ENCODE measurements at regions not wholly inside any gene's neighbourhood (a gene's known extent, or its start where the extent isn't known, plus 50 kb on each side); places are given as distances from the start of the nearest gene placed in this dataset.
"Not testable (repeated sequence)": the region's sequence is repeated elsewhere in the genome, so short reads cannot be mapped to it uniquely, and the experiment has no call there.

- DNase-seq (ENCODE audit: low read depth, low spot score), result no peak
- in situ Hi-C loops (cut with HindIII; ENCODE audit: low pct_unique_long_range_greater_than_20kb, low sequenced_read_pairs), result no loop called here
Observed at GRCh38 chr11:45754741-45755140, 50.2 kb upstream of the SLC35C1 start.

GRCh38 chr11:45754261-45754709, 50.7 kb upstream of the SLC35C1 start:
- in situ Hi-C loops (cut with HindIII; ENCODE audit: low pct_unique_long_range_greater_than_20kb, low sequenced_read_pairs), result no loop called here

GRCh38 chr11:45752106-45752505, 52.8 kb upstream of the SLC35C1 start:
- in situ Hi-C loops (cut with HindIII; ENCODE audit: low pct_unique_long_range_greater_than_20kb, low sequenced_read_pairs), result no loop called here
- DNase-seq (ENCODE audit: low read depth, low spot score), result no peak

More at GRCh38 chr11:45754261-45754709, 50.7 kb upstream of the SLC35C1 start:
- DNase-seq (ENCODE audit: low read depth, low spot score), result no peak

- in situ Hi-C loops (cut with HindIII; ENCODE audit: low pct_unique_long_range_greater_than_20kb, low sequenced_read_pairs), result no loop called here
- peak; percentile 25 for DNase-seq (ENCODE audit: low read depth, low spot score)
Observed at GRCh38 chr11:45751430-45751829, 53.5 kb upstream of the SLC35C1 start.

GRCh38 chr11:45750439-45750838, 54.5 kb upstream of the SLC35C1 start:
- no peak for DNase-seq (ENCODE audit: low read depth, low spot score)
- in situ Hi-C loops (cut with HindIII; ENCODE audit: low pct_unique_long_range_greater_than_20kb, low sequenced_read_pairs), result no loop called here

GRCh38 chr11:45748801-45749200, 56.1 kb upstream of the SLC35C1 start:
- in situ Hi-C loops (cut with HindIII; ENCODE audit: low pct_unique_long_range_greater_than_20kb, low sequenced_read_pairs), result no loop called here
- no peak for DNase-seq (ENCODE audit: low read depth, low spot score)

- in situ Hi-C loops (cut with HindIII; ENCODE audit: low pct_unique_long_range_greater_than_20kb, low sequenced_read_pairs), result no loop called here
- DNase-seq (ENCODE audit: low read depth, low spot score), result no peak
Observed at GRCh38 chr11:45745065-45745811, 59.7 kb upstream of the SLC35C1 start.

- DNase-seq (ENCODE audit: low read depth, low spot score), result no peak
- in situ Hi-C loops (cut with HindIII; ENCODE audit: low pct_unique_long_range_greater_than_20kb, low sequenced_read_pairs), result no loop called here
Observed at GRCh38 chr11:45743556-45744468, 61.1 kb upstream of the SLC35C1 start.

GRCh38 chr11:45741582-45741981, 63.4 kb upstream of the SLC35C1 start:
- no peak for DNase-seq (ENCODE audit: low read depth, low spot score)
- in situ Hi-C loops (cut with HindIII; ENCODE audit: low pct_unique_long_range_greater_than_20kb, low sequenced_read_pairs), result no loop called here

- no peak for DNase-seq (ENCODE audit: low read depth, low spot score)
- in situ Hi-C loops (cut with HindIII; ENCODE audit: low pct_unique_long_range_greater_than_20kb, low sequenced_read_pairs), result no loop called here
Observed at GRCh38 chr11:45741032-45741431, 63.9 kb upstream of the SLC35C1 start.

- no peak for DNase-seq (ENCODE audit: low read depth, low spot score)
Observed at GRCh38 chr11:45739866-45740265, 65.1 kb upstream of the SLC35C1 start.

GRCh38 chr11:45739071-45739470, 65.9 kb upstream of the SLC35C1 start:
- DNase-seq (ENCODE audit: low read depth, low spot score); in situ Hi-C loops (cut with HindIII; ENCODE audit: low pct_unique_long_range_greater_than_20kb, low sequenced_read_pairs): not testable (repeated sequence)

More at GRCh38 chr11:45739866-45740265, 65.1 kb upstream of the SLC35C1 start:
- in situ Hi-C loops (cut with HindIII; ENCODE audit: low pct_unique_long_range_greater_than_20kb, low sequenced_read_pairs), result no loop called here

GRCh38 chr11:45738194-45738593, 66.8 kb upstream of the SLC35C1 start:
- in situ Hi-C loops (cut with HindIII; ENCODE audit: low pct_unique_long_range_greater_than_20kb, low sequenced_read_pairs); DNase-seq (ENCODE audit: low read depth, low spot score): not testable (repeated sequence)

GRCh38 chr11:45737056-45737455, 67.9 kb upstream of the SLC35C1 start:
- no peak for DNase-seq (ENCODE audit: low read depth, low spot score)
- in situ Hi-C loops (cut with HindIII; ENCODE audit: low pct_unique_long_range_greater_than_20kb, low sequenced_read_pairs), result no loop called here

- in situ Hi-C loops (cut with HindIII; ENCODE audit: low pct_unique_long_range_greater_than_20kb, low sequenced_read_pairs), result no loop called here
Observed at GRCh38 chr11:45736424-45736823, 68.5 kb upstream of the SLC35C1 start.

GRCh38 chr11:45733176-45733575, 67.8 kb upstream of the CHST1 start:
- in situ Hi-C loops (cut with HindIII; ENCODE audit: low pct_unique_long_range_greater_than_20kb, low sequenced_read_pairs), result no loop called here
- DNase-seq (ENCODE audit: low read depth, low spot score), result no peak

More at GRCh38 chr11:45736424-45736823, 68.5 kb upstream of the SLC35C1 start:
- no peak for DNase-seq (ENCODE audit: low read depth, low spot score)

GRCh38 chr11:45732343-45732742, 66.9 kb upstream of the CHST1 start:
- no peak for DNase-seq (ENCODE audit: low read depth, low spot score)
- in situ Hi-C loops (cut with HindIII; ENCODE audit: low pct_unique_long_range_greater_than_20kb, low sequenced_read_pairs), result no loop called here

GRCh38 chr11:45731171-45731570, 65.7 kb upstream of the CHST1 start:
- DNase-seq (ENCODE audit: low read depth, low spot score); in situ Hi-C loops (cut with HindIII; ENCODE audit: low pct_unique_long_range_greater_than_20kb, low sequenced_read_pairs): not testable (repeated sequence)
